A549 (cell line): ENCODE measurements at regions not wholly inside any gene's neighbourhood (a gene's known extent, or its start where the extent isn't known, plus 50 kb on each side); places are given as distances from the start of the nearest gene placed in this dataset.

Experiments used
- ATAC-seq, 2 experiments: fragments of 200-7000 bp in 1 of 2; fragments of >200 bp in 1 of 2; cut with Nextera tagmentation in 1 of 2; cut with Tn5 transposase in 1 of 2; 3 replicates each; pipeline versions ENCODE4 v1.8.0 to v1.9.1; 2018 to 2020; ENCODE audit warnings: mild to moderate bottlenecking in 1 of 2, moderate library complexity in 1 of 2
- CTCF ChIA-PET: fragments of 300-600 bp; sonication (Branson Sonifier 250); formaldehyde crosslinking; extraction: SDS; loops from one replicate; lab custom pipeline; 2021; ENCODE audit warnings: antibody characterized with exemption, inconsistent platforms; lab: Yijun Ruan, JAX
- POLR2A ChIA-PET: fragments of 350-600 bp; formaldehyde crosslinking; extraction: SDS; loops from one replicate; lab custom pipeline; 2021; ENCODE audit warnings: antibody characterized with exemption, inconsistent platforms; lab: Yijun Ruan, JAX
- DNase-seq, 2 experiments: peaks; one replicate each; pipeline versions ENCODE4 v3.0.0 to v3.0.0-alpha.2; 2011 to 2016; ENCODE audit warnings: low read depth in 1 of 2, low spot score in 1 of 2
- FAIRE-seq: peaks from 2 replicates; lab custom pipeline; 2011; peaks lifted over from hg19 to GRCh38; lab: Jason Lieb, UNC
- H3K27ac ChIP-seq, 2 experiments: fragments of >200 bp; sonication (Bioruptor Twin); formaldehyde crosslinking; 3 replicates each; pipeline ENCODE4 v1.5.1; 2016 to 2017
- H3K4me1 ChIP-seq: fragments of >200 bp; sonication (Bioruptor Twin); formaldehyde crosslinking; 3 replicates; pipeline ENCODE4 v1.6.1; 2016
- H3K4me2 ChIP-seq: fragments of >200 bp; sonication (Bioruptor Twin); formaldehyde crosslinking; 3 replicates; pipeline ENCODE4 v1.6.1; 2016
- H3K4me3 ChIP-seq: fragments of >200 bp; sonication (Bioruptor Twin); formaldehyde crosslinking; 3 replicates; pipeline ENCODE4 v1.5.1; 2016
- H3K9me3 ChIP-seq: fragments of >200 bp; sonication (Bioruptor Twin); formaldehyde crosslinking; 3 replicates; pipeline ENCODE4 v1.6.1; 2016
- CBX2 ChIP-seq: fragments of 200-600 bp; sonication (generic); IDR thresholded peaks from 2 replicates; pipeline ENCODE4 v1.6.1; 2016; ENCODE audit warnings: low read depth, mild to moderate bottlenecking, borderline replicate concordance
- CEBPB ChIP-seq, 2 experiments: fragments of >200 bp in 1 of 2; sonication (Bioruptor Twin) in 1 of 2; formaldehyde crosslinking in 1 of 2; IDR thresholded peaks; 2 replicates each; pipeline ENCODE4 v1.6.1; 2012 to 2016
- EHF ChIP-seq: fragments of 250-450 bp; sonication (Bioruptor Pico); IDR thresholded peaks from 2 replicates; pipeline ENCODE4 v1.5.0; 2020; ENCODE audit warnings: mild to moderate bottlenecking
- EHMT2 ChIP-seq: fragments of 200-600 bp; sonication (generic); IDR thresholded peaks from 2 replicates; pipeline ENCODE4 v1.6.1; 2016; ENCODE audit warnings: antibody characterized with exemption, low read depth, mild to moderate bottlenecking, moderate library complexity
- ELK1 ChIP-seq: fragments of 150-350 bp; IDR thresholded peaks from 2 replicates; pipeline ENCODE4 v1.6.1; 2014; ENCODE audit warnings: low read depth, mild to moderate bottlenecking, low read length
- FOSL2 ChIP-seq, 2 experiments: fragments of 450-650 bp in 1 of 2; fragments of >200 bp in 1 of 2; sonication (Bioruptor Twin) in 1 of 2; formaldehyde crosslinking; IDR thresholded peaks; 2 replicates each; pipeline versions ENCODE4 v1.5.0 to v1.6.1; 2016 to 2020; ENCODE audit warnings: mild to moderate bottlenecking in 1 of 2, moderate library complexity in 1 of 2
- FOXS1 ChIP-seq: fragments of 250-450 bp; sonication (Bioruptor Pico); IDR thresholded peaks from 2 replicates; pipeline ENCODE4 v1.5.0; 2020; ENCODE audit warnings: mild to moderate bottlenecking, moderate library complexity
- HDAC2 ChIP-seq: fragments of 200-600 bp; sonication (generic); IDR thresholded peaks from 2 replicates; pipeline ENCODE4 v1.6.1; 2016
- HES2 ChIP-seq: fragments of >200 bp; sonication (Bioruptor Twin); formaldehyde crosslinking; IDR thresholded peaks from 2 replicates; pipeline ENCODE4 v1.6.1; 2016
- HOXA7 ChIP-seq: fragments of 250-450 bp; sonication (Bioruptor Pico); IDR thresholded peaks from 2 replicates; pipeline ENCODE4 v1.5.0; 2020; ENCODE audit warnings: mild to moderate bottlenecking, moderate library complexity
- JUN ChIP-seq, 2 experiments: fragments of >200 bp; sonication (Bioruptor Twin); formaldehyde crosslinking; IDR thresholded peaks; 2 replicates in 1 of 2; 3 replicates in 1 of 2; pipeline ENCODE4 v1.6.1; 2016 to 2017
- KDM1A ChIP-seq: fragments of 200-600 bp; sonication (generic); IDR thresholded peaks from 2 replicates; pipeline ENCODE4 v1.6.1; 2016; ENCODE audit warnings: low read depth, mild to moderate bottlenecking
- MYC ChIP-seq: IDR thresholded peaks from 2 replicates; pipeline ENCODE4 v1.6.1; 2012; ENCODE audit warnings: mild to moderate bottlenecking, inconsistent platforms, low read length, improper control_type of control experiment, borderline replicate concordance
- NR3C1 ChIP-seq: fragments of >200 bp; sonication (Bioruptor Twin); formaldehyde crosslinking; IDR thresholded peaks from 3 replicates; pipeline ENCODE4 v1.6.1; 2017
- RCOR1 ChIP-seq: fragments of 150-350 bp; IDR thresholded peaks from 2 replicates; pipeline ENCODE4 v1.6.1; 2014; ENCODE audit warnings: antibody characterized with exemption, low read length, low read depth
- RNF2 ChIP-seq: fragments of 200-600 bp; sonication (generic); IDR thresholded peaks from 2 replicates; pipeline ENCODE4 v1.6.1; 2016; ENCODE audit warnings: low read depth, mild to moderate bottlenecking, antibody characterized with exemption, moderate library complexity, borderline replicate concordance
- SMC3 ChIP-seq: fragments of >200 bp; sonication (Bioruptor Twin); formaldehyde crosslinking; IDR thresholded peaks from 3 replicates; pipeline ENCODE4 v1.6.1; 2018; ENCODE audit warnings: inconsistent platforms
- SREBF2 ChIP-seq: fragments of 450-650 bp; IDR thresholded peaks from 2 replicates; pipeline ENCODE4 v1.6.1; 2014; ENCODE audit warnings: mild to moderate bottlenecking, moderate library complexity
- ZC3H11A ChIP-seq: fragments of 450-650 bp; IDR thresholded peaks from 2 replicates; pipeline ENCODE4 v1.6.1; 2014; ENCODE audit warnings: antibody characterized with exemption, mild to moderate bottlenecking
- ZFP36 ChIP-seq: fragments of 450-650 bp; IDR thresholded peaks from 2 replicates; pipeline ENCODE4 v1.6.1; 2014; ENCODE audit warnings: borderline replicate concordance; ENCODE audit not compliant: partially characterized antibody
- ZNF302 ChIP-seq: fragments of 250-450 bp; sonication (Bioruptor Pico); IDR thresholded peaks from 2 replicates; pipeline ENCODE4 v1.9.0; 2021; ENCODE audit warnings: inconsistent platforms, mild to moderate bottlenecking, moderate library complexity
- ZSCAN20 ChIP-seq: fragments of 250-450 bp; sonication (Bioruptor Pico); IDR thresholded peaks from 2 replicates; pipeline ENCODE4 v1.8.0; 2022; ENCODE audit warnings: mild to moderate bottlenecking, moderate library complexity
- WGBS: methylation state at CpG from one replicate; pipeline ENCODE4 v1.1.6; 2017; ENCODE audit errors: missing lambda C conversion rate; 5-methylcytosine and 5-hydroxymethylcytosine counted together

GRCh38 chr18:57207124-57207916 lies 60.4 kb downstream of the BOD1L2 start:
- CTCF ChIA-PET, result no interaction called here
- POLR2A ChIA-PET, result no interaction called here
- Histone ChIP-seq H3K4me3 (no peak overlapping the region), H3K4me1 (peaks cover 24% of the 10 kb centered on the region), H3K9me3 (no peaks in the 10 kb centered on the region), H3K27ac (no peak overlapping the region), H3K4me2 (no peak overlapping the region)
- ATAC-seq (no peak), FAIRE-seq (no peak), DNase-seq (no peak)
- no peak for TF ChIP-seq RNF2
- no peak for TF ChIP-seq KDM1A
- TF ChIP-seq JUN (IDR thresholded peaks at IDR 0.05), result no peak
- TF ChIP-seq SREBF2, result no peak
- TF ChIP-seq EHMT2, result no peak
- TF ChIP-seq SMC3, result no peak
- TF ChIP-seq ZNF302 (CRISPR knock-in tag), result no peak
- TF ChIP-seq ZSCAN20 (CRISPR knock-in tag), result no peak
- TF ChIP-seq ZC3H11A, result no peak
- no peak for TF ChIP-seq FOXS1 (CRISPR knock-in tag)
- TF ChIP-seq RCOR1, result no peak
- TF ChIP-seq HDAC2, result no peak
- no peak for TF ChIP-seq ELK1
- TF ChIP-seq ZFP36, result no peak
- no peak for TF ChIP-seq NR3C1
- TF ChIP-seq MYC, result no peak
- no peak for TF ChIP-seq HOXA7 (CRISPR knock-in tag)
- no peak for TF ChIP-seq FOSL2 (IDR thresholded peaks at IDR 0.05)
- no peak for TF ChIP-seq FOSL2 (CRISPR knock-in tag; IDR thresholded peaks at IDR 0.05)
- no peak for TF ChIP-seq CBX2
- no peak for TF ChIP-seq EHF (CRISPR knock-in tag)
- 79% methylated on average over 6 of the region's 6 CpGs for WGBS

- 83% methylated on average over 7 of the region's 7 CpGs for WGBS
- CTCF ChIA-PET, result no interaction called here
- peak overlapping the region in 1 of 2 experiments; percentile 12; a peak in 1 of 6 replicates for H3K27ac ChIP-seq
- POLR2A ChIA-PET, result no interaction called here
- FAIRE-seq (no peak), ATAC-seq (no peak), DNase-seq (no peak)
- H3K4me3 ChIP-seq, result no peak overlapping the region
- H3K4me2 ChIP-seq, result no peak overlapping the region
- no peaks in the 10 kb centered on the region for H3K9me3 ChIP-seq
- TF ChIP-seq CBX2 (no peak), HES2 (no peak), ELK1 (no peak), RCOR1 (no peak), NR3C1 (no peak), CEBPB (IDR thresholded peaks at IDR 0.05) (no peak), SMC3 (no peak), EHF (CRISPR knock-in tag) (no peak)
- peaks cover 24% of the 10 kb centered on the region for H3K4me1 ChIP-seq
These were observed 61.2 kb downstream of the BOD1L2 start for GRCh38 chr18:57208047-57208446.
